PFSK-1 (cell line): ENCODE measurements at regions not wholly inside any gene's neighbourhood (a gene's known extent, or its start where the extent isn't known, plus 50 kb on each side); places are given as distances from the start of the nearest gene placed in this dataset.

ENCODE experiments used
- FOXP2 ChIP-seq: optimal IDR thresholded peaks from 2 replicates; pipeline ENCODE3; 2011; ENCODE audit warnings: borderline replicate concordance, control low read depth, inconsistent platforms; ENCODE audit not compliant: insufficient read depth; ENCODE audit errors: extremely low read length, extremely low read depth
- POLR2AphosphoS5 ChIP-seq: IDR thresholded peaks from 2 replicates; pipeline ENCODE4 v1.6.1; 2012; ENCODE audit warnings: low read depth, mild to moderate bottlenecking, control low read depth, low read length, moderate library complexity
- SIN3A ChIP-seq: IDR thresholded peaks from 2 replicates; pipeline ENCODE4 v1.6.1; 2012; ENCODE audit warnings: mild to moderate bottlenecking, low read length, moderate library complexity, borderline replicate concordance; ENCODE audit not compliant: insufficient read depth
- TAF1 ChIP-seq: IDR thresholded peaks from 2 replicates; pipeline ENCODE4 v1.6.1; 2012; ENCODE audit warnings: low read length, control low read depth, borderline replicate concordance; ENCODE audit not compliant: insufficient read depth
- TF ChIP-seq, protein P1 (sequence below), 2 experiments: IDR thresholded peaks; 2 replicates each; pipeline versions ENCODE4 v1.6.1 to v1.8.0; 2011 to 2012; ENCODE audit warnings: low read depth in 2 of 2, low read length in 2 of 2, control low read depth in 1 of 2, inconsistent platforms in 1 of 2, mild to moderate bottlenecking in 1 of 2, moderate library complexity in 1 of 2; ENCODE audit not compliant: insufficient read depth in 1 of 2

DNA sequence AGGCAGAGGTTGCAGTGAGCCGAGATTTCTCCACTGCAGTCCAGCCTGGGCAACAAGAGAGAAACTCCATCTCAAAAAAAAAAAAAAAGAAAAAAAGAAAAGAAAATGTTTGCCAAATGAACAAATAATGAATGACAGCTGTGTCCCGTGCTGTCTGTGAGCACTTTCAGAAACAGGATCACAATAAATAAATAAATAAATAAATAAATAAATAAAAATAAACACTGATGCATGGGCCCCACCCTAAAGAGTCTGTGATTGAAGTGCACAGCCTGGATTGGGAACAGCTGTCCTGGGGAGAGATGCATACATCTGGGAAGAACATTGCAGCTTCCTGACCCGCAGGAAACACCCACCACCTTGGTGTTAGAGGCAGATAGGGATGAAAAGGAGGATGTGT, 123.6 kb downstream of the NPTX2 start:
- no peak for TF ChIP-seq TAF1
- no peak for TF ChIP-seq POLR2AphosphoS5
- TF ChIP-seq SIN3A: no peak
- TF ChIP-seq, protein P1, sequence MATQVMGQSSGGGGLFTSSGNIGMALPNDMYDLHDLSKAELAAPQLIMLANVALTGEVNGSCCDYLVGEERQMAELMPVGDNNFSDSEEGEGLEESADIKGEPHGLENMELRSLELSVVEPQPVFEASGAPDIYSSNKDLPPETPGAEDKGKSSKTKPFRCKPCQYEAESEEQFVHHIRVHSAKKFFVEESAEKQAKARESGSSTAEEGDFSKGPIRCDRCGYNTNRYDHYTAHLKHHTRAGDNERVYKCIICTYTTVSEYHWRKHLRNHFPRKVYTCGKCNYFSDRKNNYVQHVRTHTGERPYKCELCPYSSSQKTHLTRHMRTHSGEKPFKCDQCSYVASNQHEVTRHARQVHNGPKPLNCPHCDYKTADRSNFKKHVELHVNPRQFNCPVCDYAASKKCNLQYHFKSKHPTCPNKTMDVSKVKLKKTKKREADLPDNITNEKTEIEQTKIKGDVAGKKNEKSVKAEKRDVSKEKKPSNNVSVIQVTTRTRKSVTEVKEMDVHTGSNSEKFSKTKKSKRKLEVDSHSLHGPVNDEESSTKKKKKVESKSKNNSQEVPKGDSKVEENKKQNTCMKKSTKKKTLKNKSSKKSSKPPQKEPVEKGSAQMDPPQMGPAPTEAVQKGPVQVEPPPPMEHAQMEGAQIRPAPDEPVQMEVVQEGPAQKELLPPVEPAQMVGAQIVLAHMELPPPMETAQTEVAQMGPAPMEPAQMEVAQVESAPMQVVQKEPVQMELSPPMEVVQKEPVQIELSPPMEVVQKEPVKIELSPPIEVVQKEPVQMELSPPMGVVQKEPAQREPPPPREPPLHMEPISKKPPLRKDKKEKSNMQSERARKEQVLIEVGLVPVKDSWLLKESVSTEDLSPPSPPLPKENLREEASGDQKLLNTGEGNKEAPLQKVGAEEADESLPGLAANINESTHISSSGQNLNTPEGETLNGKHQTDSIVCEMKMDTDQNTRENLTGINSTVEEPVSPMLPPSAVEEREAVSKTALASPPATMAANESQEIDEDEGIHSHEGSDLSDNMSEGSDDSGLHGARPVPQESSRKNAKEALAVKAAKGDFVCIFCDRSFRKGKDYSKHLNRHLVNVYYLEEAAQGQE (IDR thresholded peaks at IDR 0.05; ENCODE audit: insufficient read depth in 1 of 2, low read depth in 2 of 2, low read length in 2 of 2): no peak
- no peak for TF ChIP-seq FOXP2

DNA sequence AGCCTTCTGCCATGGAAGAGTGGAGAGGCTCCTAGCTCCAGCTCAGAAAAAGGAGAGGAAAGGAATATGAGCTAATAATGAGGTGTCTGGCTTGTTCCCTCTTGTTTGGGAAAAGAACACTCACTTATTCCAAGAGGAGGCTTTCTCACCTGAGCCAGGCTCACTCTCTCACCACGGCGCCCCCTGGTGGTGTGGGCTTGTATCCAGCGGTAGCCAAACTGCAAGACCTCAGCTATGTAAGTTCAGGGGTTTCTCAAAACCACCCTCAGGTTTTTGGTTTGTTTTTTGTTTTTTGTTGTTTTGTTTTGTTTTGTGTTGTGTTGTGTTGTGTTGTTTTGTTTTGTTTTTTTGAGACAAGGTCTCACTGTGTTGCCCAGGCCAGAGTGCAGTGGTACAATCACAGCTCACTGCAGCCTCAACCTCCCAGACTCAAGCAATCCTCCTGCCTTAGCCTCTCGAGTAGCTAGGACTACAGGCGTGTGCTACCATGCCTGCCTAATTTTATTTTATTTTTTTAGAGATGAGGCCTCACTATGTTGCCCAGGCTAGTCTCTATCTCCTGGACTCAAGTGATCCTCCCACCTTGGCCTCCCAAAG, 124.0 kb downstream of the TMEM130 start:
- no peak for TF ChIP-seq FOXP2
- TF ChIP-seq POLR2AphosphoS5: no peak
- TF ChIP-seq SIN3A: no peak
- no peak for TF ChIP-seq TAF1
- TF ChIP-seq, protein P1 (IDR thresholded peaks at IDR 0.05; ENCODE audit: insufficient read depth in 1 of 2, low read depth in 2 of 2, low read length in 2 of 2): no peak

DNA sequence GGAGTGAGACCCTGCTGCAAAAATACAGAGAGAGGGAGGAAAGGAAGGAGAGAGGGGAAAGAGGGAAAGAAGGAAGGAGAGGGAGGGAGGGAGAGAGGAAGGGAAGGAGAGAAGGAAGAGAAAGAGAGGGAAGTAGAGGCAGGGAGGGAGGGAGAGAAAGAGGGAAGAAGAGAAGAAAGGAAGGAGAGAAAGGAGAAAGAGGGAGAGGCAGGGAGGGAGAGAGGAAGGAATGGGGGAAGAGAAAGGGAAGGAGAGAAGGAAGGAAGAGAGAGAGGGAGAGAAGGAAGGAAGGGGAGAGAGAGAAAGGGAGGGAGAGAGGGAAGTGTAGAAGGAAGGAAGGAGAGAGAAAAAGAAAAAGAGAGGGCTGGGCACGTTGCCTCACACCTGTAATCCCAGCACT, 121.7 kb downstream of the TMEM130 start:
- TF ChIP-seq POLR2AphosphoS5 (no peak), FOXP2 (no peak), TAF1 (no peak), SIN3A (no peak)
- TF ChIP-seq, protein P1 (IDR thresholded peaks at IDR 0.05; ENCODE audit: insufficient read depth in 1 of 2, low read depth in 2 of 2, low read length in 2 of 2): no peak

DNA sequence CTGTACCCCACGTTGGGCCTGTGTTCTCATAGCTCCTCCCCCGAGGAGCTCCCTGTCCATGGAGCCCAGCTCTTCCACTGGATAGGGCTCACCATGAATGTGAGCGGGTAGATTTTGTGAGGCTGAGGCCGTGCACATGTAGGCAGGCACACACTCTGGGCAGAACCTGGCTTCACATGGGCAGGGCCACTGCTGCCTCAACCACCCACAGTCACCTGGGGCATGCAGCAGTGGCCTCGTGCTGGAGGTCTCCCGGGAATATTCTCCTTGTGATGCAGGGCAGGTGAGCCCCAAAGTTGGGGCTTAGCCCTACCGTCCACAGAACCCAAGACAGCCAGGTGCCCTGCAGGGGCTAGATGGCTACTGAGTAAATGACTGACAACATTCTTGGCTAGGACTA, 116.6 kb downstream of the TMEM130 start:
- TF ChIP-seq FOXP2: no peak
- no peak for TF ChIP-seq POLR2AphosphoS5
- TF ChIP-seq TAF1: no peak
- TF ChIP-seq, protein P1 (IDR thresholded peaks at IDR 0.05; ENCODE audit: insufficient read depth in 1 of 2, low read depth in 2 of 2, low read length in 2 of 2): no peak
- TF ChIP-seq SIN3A: no peak

DNA sequence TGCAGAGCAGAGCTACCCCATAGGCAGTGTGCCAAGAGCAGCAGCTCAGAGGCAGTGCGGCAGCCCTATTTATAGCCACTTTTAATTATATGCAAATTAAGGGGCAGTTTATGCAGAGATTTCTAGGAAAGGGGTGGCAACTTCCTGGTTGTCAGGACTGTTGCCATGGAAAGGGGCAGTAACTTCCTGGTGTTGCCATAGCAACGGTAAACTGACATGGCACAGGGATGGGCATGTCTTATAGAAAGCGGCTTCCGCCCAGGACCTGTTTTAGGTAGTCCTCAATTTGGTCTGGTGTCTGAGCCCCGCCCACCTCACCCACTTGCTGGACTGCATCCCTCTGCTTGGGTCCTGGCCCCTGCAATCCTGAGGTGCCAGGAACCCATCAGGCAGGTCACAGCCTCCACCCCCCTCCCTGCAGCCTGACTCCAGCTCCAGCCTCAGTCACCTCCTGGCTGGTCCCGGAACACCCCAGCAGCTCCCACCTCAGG, 115.8 kb downstream of the TMEM130 start:
- TF ChIP-seq FOXP2: no peak
